Activated naive CD4-positive, alpha-beta T cell (primary cell): ENCODE measurements at regions not wholly inside any gene's neighbourhood (a gene's known extent, or its start where the extent isn't known, plus 50 kb on each side); places are given as distances from the start of the nearest gene placed in this dataset.
"Not testable (repeated sequence)": the region's sequence is repeated elsewhere in the genome, so short reads cannot be mapped to it uniquely, and the experiment has no call there.

Experiments used
- DNase-seq, 4 experiments: peaks; one replicate each; lab custom pipeline; 2025; lab: John Stamatoyannopoulos, UW

DNA sequence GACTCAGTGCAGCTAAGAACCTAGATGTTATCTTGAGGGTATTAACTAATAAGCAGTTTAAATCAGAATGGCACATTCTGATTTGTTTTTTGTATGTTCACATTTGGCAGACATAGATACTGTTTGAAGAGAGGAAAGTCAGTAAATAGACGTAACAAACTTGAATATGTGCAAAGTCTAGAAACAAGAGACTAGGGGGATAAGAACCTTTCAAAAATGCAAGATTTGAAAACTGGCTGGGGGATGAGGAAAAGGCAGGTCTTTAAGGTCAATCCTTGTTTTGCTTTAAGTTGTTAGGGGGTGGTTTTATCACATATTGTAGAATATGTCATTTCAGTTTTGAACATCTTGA is 136.5 kb downstream of the ZNF92 start:
- DNase-seq, result not testable (repeated sequence)

DNA sequence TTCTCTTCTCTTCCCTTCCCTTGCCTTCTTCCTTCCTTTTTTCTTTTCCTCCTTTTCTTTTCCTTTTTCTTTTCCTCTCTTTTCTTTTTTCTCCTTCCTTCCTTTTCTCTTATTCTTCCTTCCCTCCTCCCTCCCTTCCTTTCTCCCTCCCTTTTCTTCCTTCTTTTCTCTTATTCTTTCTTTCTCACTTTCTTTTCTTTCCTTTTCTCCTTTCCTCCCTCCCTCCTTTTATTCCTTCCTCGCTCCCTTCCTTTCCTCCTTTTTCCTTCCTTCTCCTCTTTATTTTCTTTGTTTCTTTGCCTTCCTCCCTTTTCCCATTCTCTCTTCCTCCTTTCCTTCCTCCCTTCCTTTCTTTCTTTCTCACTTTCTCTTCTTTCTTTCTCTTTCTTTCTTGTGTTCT is 146.1 kb downstream of the ZNF92 start:
- DNase-seq, result not testable (repeated sequence)

DNA sequence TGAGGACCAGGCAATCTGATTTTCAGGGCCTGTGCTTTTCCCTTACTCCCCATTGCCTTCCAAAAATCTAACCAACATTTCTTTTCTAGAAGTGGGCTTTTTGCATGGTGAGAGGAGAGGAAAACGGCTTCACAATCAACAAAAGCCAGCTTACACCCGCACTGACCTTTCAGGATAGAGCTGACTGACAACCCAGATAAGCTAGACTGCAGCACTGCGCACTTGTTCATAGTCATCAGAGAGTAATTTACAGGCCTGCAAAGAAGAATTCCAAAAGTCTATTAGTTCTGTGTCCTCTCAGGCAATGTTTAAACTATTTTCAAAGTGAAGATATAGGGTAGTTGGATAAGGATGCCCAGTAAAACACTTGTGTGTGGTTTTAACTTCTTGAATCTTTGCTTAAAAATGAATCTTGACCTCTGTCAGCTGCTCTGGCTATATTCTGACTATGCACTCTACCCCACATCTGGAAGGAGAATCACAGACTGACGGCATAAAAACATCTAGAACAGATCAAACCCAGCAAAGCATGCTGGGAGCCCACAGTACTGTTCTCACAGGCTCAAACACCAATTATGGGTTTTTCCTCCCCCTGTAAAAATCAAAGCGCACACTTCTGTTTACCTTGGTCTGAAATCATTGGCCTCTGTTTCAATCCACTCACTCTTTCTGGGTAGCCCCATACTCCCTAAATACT is 172.0 kb downstream of the ZNF92 start:
- not testable (repeated sequence) for DNase-seq

GRCh38 chr7:65549589-65550443 is 176.2 kb downstream of the ZNF92 start:
- DNase-seq, result not testable (repeated sequence)

DNA sequence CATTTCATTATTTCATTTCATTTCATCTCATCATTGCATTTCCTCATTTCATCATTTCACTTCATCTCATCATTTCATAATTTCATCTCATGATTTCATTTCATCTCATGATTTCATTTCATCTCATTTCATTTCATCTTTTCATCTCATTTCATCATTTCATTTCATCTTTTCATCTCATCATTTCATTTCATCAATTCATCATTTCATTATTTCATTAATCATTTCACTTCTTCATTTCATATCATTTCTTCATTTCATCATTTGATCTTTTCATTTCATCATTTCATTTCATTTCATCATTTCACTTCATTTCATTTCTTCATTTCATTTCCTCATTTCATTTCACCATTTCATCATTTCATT is 176.8 kb downstream of the ZNF92 start:
- not testable (repeated sequence) for DNase-seq

DNA sequence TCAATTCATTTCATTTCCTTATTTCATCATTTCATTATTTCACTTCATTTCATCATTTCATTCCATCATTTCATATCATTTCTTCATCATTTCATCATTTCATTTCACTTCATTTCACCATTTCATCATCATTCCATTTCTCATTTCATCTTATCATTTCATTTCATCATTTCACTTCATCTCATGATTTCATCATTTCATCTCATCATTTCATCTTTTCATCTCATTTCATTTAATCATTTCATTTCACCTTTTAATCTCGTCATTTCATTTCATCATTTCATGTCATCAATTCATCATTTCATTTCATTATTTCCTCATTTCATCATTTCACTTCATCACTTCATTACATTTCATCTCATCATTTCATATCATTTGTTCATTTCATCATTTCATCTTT is 177.4 kb downstream of the ZNF92 start:
- DNase-seq, result not testable (repeated sequence)

DNA sequence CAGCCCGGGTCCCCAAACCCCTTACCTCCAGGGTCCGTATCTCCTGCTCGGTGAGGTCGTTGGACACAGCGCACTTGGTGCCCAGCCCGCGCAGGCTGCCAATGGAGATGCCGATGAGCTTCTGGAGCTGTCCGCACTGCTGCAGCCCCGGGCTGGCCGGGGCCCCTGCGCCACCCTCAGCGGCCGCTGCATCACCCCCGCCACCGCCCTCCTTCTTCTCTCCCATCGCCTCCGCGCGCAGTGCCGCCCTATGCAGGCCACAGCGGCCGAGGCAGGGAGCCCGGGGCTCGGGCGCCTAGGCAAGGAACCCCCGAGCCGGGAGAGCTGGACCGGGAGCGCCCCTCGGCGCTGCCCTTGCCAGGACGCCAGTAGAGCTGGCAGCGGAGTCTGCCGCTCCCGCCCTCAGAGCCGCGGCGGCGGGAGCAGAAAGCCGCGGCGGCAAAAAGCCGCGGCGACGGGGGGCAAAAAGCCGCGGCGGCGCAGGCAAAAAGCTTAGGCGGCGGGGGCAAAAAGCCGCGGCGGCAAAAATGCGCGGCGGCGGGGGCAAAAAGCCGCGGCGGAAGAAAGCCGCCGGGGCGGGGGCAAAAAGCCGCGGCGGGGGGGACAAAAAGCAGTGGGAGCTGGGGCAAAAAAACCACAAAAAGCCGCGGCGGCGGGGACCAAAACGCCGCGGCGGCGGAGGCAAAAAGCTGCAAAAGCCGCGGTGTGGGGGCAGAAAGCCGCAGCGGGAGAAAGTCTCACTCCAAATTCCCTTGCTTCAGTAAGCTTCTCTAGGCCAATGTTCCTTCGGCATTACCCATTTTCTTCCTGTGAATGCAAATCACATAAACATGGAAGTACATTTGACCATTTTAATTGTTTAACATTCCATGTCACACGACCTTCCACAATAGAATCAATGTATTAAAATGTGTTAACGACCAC is 181.2 kb downstream of the ZNF92 start:
- DNase-seq, result not testable (repeated sequence)

DNA sequence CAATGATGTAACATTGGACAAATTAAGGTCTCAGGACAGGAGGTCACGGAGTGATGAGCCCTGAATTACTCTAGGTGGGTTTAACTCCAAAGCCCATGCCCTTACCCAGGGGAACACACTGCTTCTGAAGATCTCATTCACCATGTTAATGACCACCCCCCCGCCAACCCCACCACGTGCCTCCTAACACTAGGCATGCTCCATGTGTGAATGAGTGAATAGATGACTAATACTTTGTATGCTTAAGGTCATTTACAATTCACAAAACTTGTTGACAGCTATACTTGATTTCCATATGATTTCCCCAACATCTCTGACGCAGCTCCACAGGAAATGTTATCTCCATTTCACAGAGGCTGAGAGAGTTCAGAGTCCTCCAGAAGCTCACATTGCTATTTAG is 184.9 kb downstream of the ZNF92 start:
- DNase-seq, result not testable (repeated sequence)

- not testable (repeated sequence) for DNase-seq
Measured at GRCh38 chr7:65561786-65562372, 188.2 kb downstream of the ZNF92 start.

DNA sequence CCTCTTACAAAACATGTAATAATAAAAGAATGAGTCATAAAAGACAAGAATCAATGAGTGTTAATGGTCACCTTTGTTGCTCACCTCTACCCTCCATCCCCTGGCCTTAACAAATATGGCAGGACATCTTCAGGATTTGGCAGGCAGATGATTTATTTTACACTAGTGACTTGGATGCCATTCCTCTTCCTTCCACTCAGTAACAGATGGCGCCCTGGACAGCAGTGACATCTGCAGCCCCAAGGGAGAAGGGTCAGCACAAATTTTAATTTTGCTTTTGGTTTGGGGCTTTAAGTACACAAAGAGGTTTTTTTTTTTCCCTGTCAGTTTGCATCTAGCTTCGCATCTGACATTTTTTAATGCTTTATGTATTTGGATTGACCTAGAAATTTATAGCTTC is 188.9 kb downstream of the ZNF92 start:
- DNase-seq, result not testable (repeated sequence)

DNA sequence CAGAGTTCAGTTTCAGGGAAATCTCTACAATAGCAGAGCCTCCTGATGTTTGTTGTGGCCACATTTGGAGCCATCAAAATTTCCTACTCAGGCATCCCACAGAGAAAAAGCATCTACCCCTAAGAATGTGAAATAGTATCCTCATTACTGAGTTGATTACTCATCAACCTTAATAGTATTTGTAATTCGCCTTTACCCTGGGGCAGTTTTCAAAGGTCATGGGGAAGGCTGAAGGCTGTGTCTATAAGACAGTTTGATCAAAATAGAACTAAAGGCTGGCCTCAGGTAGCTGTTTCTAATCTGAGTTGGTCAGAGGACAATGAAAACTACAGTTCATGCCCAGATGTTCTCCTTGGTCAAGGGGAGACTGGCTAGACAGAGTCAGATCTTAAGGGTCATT is 189.7 kb downstream of the ZNF92 start:
- DNase-seq, result not testable (repeated sequence)

- not testable (repeated sequence) for DNase-seq
Measured at GRCh38 chr7:65568226-65568625, 194.6 kb downstream of the ZNF92 start.

DNA sequence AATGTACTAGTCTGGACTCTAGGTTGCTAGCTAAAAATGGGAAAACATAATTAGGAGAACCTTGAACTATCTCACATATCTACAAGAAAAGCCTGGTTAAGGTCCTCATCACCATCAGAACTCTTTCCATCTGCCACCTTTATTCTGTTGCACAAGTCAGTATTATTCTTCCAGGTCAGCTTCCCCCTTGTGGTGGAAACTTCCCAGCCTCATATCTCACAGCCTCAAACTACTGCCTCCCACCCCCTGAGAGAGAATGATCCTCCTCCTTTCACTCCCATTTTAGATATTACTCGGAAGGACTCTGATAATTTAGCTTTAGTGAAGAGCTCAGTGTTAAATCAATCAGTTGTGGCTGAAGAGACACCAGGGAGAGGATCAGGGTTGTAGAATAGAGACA is 197.3 kb downstream of the ZNF92 start:
- DNase-seq, result not testable (repeated sequence)

GRCh38 chr7:65572581-65572980 is 198.9 kb downstream of the ZNF92 start:
- DNase-seq, result not testable (repeated sequence)

DNA sequence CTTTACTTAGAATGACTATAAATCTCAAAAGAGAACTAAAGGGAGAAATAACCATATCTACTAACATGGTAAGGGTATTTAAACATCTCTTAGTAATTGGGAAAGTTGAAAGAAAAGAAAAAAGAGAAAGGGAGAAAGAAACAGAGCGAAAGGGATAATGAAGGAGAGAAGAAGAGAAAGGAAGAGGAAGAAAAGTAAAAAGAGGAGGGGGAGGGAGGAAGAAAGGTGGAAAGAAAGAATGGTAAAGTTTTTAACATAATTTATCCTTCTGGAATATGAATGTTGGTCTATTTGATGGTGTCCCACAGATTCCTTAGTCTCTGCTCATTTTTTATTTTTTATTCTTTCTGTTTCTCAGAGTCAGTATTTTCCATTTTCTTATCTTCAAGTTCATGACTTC is 202.7 kb downstream of the ZNF92 start:
- not testable (repeated sequence) for DNase-seq

DNA sequence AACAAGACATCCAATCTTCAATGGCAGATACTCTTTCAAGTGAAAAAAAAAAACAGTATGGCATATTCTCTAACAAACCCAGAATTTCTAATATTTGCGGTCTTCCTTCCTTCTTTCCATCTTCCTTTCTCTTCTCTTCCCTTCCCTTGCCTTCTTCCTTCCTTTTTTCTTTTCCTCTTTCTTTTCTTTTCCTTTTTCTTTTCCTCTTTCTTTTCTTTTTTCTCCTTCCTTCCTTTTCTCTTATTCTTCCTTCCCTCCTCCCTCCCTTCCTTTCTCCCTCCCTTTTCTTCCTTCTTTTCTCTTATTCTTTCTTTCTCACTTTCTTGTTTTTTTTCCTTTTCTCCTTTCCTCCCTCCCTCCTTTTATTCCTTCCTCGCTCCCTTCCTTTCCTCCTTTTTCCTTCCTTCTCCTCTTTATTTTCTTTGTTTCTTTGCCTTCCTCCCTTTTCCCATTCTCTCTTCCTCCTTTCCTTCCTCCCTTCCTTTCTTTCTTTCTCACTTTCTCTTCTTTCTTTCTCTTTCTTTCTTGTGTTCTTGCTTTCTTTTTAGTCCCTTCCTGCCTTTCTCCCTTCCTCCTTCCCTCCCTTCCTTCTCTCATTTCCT is 209.0 kb downstream of the ZNF92 start:
- not testable (repeated sequence) for DNase-seq

DNA sequence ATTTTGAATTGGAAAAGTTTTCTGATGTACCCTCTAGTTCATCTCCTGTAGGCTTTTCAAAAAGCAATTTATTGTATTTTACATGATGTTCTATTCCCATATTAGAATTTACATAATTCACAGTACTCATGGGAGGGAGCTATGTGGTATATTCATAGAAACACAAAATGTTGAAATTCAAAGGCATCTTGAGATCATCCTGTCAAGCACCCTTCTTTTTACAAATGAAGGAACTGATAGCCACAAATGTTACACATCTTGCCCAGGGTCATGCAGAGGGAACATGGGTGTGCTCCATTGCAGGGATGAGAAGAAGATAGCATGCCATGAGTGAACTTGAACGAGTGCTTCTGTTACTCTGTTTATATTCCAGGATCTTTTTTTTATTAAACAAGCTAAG is 228.8 kb downstream of the ZNF92 start:
- DNase-seq, result not testable (repeated sequence)

GRCh38 chr7:65609131-65609530 is 235.5 kb downstream of the ZNF92 start:
- DNase-seq, result no peak

GRCh38 chr7:65613644-65614289 is 240.1 kb downstream of the ZNF92 start:
- DNase-seq, result not testable (repeated sequence)

GRCh38 chr7:65616111-65616510 is 242.5 kb downstream of the ZNF92 start:
- not testable (repeated sequence) for DNase-seq

GRCh38 chr7:65620216-65620615 is 246.6 kb downstream of the ZNF92 start:
- DNase-seq, result not testable (repeated sequence)
